ENCODE measurements at regions not wholly inside any gene's neighbourhood (a gene's known extent, or its start where the extent isn't known, plus 50 kb on each side); places are given as distances from the start of the nearest gene placed in this dataset.

DNA sequence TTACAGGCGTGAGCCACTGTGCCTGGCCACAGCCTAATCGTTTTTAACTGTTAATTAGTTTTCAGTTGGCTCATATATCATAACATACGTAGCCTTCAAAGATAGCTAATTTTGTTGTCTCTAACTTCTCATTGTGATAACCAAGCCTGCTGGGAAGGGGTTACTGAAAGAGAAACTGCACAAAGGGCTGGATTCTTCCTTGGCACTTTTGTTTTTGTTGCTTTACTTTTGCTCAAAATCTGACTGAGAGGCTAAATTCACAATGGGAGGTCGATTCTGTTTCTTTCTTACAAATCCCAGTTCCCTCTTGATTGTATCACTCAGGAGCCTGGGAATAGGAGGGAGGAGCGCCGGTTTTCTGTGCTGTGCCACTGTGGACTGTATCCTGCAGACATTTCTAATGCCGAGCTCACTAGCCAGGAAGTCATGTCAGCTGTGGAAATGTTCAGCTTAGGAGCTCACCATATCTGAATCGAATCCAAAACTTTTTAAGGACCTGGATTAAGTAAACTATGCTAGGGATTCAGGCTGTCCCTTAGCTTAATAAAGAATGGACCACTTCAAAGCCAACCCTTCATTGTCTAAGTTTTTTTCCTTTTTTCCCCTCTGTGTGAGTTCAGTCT lies 120.5 kb upstream of the FAT1 start:
- Mint-ChIP-seq H3K27ac (no peak overlapping the region), H3K27me3 (ENCODE audit: low read depth in 3 of 3) (no peaks in the 10 kb centered on the region), H3K9me3 (peaks cover 0 to 21% (median 6%) of the 10 kb centered on the region in 7 donors), H3K4me3 (no peak overlapping the region), H3K36me3 (no peaks in the 10 kb centered on the region), H3K4me1 (no peaks in the 10 kb centered on the region)
- 50% methylated on average over 2 of the region's 8 CpGs for WGBS (ENCODE audit: insufficient coverage)
- TF ChIP-seq, protein P1, sequence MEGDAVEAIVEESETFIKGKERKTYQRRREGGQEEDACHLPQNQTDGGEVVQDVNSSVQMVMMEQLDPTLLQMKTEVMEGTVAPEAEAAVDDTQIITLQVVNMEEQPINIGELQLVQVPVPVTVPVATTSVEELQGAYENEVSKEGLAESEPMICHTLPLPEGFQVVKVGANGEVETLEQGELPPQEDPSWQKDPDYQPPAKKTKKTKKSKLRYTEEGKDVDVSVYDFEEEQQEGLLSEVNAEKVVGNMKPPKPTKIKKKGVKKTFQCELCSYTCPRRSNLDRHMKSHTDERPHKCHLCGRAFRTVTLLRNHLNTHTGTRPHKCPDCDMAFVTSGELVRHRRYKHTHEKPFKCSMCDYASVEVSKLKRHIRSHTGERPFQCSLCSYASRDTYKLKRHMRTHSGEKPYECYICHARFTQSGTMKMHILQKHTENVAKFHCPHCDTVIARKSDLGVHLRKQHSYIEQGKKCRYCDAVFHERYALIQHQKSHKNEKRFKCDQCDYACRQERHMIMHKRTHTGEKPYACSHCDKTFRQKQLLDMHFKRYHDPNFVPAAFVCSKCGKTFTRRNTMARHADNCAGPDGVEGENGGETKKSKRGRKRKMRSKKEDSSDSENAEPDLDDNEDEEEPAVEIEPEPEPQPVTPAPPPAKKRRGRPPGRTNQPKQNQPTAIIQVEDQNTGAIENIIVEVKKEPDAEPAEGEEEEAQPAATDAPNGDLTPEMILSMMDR (IDR thresholded peaks at IDR 0.05), result no peak
- H3K36me3 ChIP-seq (replicated peaks in 1 of 2; ENCODE audit: control insufficient read depth in 1 of 2, insufficient read depth in 2 of 2, low read length in 2 of 2), result no peaks in the 10 kb centered on the region
- H3K4me3 ChIP-seq (replicated peaks in 1 of 3; ENCODE audit: low read depth in 2 of 3, low read length in 3 of 3), result no peak overlapping the region
- intact Hi-C loops (cut with micrococcal nuclease), result no loop called here
- no peak overlapping the region for H2AFZ ChIP-seq (ENCODE audit: insufficient read depth, low read depth, low read length, poor library complexity, severe bottlenecking)
- H3K4me1 ChIP-seq (ENCODE audit: control insufficient read depth in 1 of 2, insufficient read depth in 2 of 2, low read length in 2 of 2), result no peaks in the 10 kb centered on the region
- H3K9me3 ChIP-seq (replicated peaks in 1 of 2; ENCODE audit: control insufficient read depth in 1 of 2, insufficient read depth in 1 of 2, low read length in 2 of 2), result peaks cover 4 to 8% of the 10 kb centered on the region in 2 donors
- no peak for DNase-seq
- no peak overlapping the region for H3K27ac ChIP-seq (ENCODE audit: low read depth in 1 of 2, low read length in 2 of 2)
- H3K79me2 ChIP-seq (ENCODE audit: insufficient read depth, low read length), result no peaks in the 10 kb centered on the region
- no peaks in the 10 kb centered on the region for H4K20me1 ChIP-seq (ENCODE audit: insufficient read depth, low read length)
- H3K4me2 ChIP-seq (replicated peaks; ENCODE audit: extremely low read depth, low read length, poor library complexity, severe bottlenecking), result no peak overlapping the region
- no peaks in the 10 kb centered on the region for H3K27me3 ChIP-seq (ENCODE audit: control insufficient read depth in 2 of 2, insufficient read depth in 2 of 2, low read length in 2 of 2)
- no peak overlapping the region for H3K9ac ChIP-seq (ENCODE audit: insufficient read depth, low read length, poor library complexity, severe bottlenecking)

DNA sequence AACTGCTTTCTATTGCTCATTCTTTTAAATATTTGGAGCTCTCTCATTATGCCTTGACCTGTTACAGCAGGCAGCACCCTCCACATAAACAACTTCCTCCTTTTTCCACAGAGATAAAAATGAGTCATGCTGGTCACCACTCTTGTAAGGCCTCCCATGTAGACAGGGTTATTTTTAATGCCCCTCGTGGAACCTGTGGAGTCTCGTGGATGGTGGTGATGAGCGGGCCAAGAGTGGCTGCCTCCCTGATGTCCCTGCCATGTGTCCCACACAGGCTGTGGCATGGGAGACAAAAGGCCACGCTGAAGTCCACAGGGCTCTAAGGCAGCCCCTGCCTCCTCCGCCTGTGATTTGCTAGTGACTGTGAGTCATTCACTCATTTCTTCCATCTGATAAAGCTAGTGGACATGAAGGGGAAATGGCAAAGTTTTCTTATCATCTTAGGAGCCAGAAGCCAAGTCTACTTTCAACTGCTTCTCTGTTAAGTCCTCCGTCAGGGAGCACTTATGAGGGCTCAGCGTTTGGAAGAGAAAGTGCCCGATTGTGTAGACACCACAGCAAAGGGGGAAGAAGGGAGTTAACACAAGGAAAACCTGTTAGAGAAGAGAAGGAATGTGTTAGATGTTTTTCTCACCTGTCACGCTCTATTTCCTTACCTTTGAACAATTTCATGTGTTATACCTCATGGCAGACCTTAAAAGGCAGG lies 121.6 kb upstream of the FAT1 start:
- H3K4me2 ChIP-seq (replicated peaks; ENCODE audit: extremely low read depth, low read length, poor library complexity, severe bottlenecking), result no peak overlapping the region
- peaks cover 4 to 8% of the 10 kb centered on the region in 2 donors for H3K9me3 ChIP-seq (replicated peaks in 1 of 2; ENCODE audit: control insufficient read depth in 1 of 2, insufficient read depth in 1 of 2, low read length in 2 of 2)
- 47% methylated on average over 4 of the region's 9 CpGs for WGBS (ENCODE audit: insufficient coverage)
- Mint-ChIP-seq H3K36me3 (no peaks in the 10 kb centered on the region), H3K4me3 (no peak overlapping the region), H3K27me3 (ENCODE audit: low read depth in 3 of 3) (no peaks in the 10 kb centered on the region), H3K9me3 (peaks cover 0 to 17% (median 7%) of the 10 kb centered on the region in 7 donors), H3K4me1 (no peaks in the 10 kb centered on the region), H3K27ac (no peak overlapping the region)
- no peaks in the 10 kb centered on the region for H4K20me1 ChIP-seq (ENCODE audit: insufficient read depth, low read length)
- no peak overlapping the region for H2AFZ ChIP-seq (ENCODE audit: insufficient read depth, low read depth, low read length, poor library complexity, severe bottlenecking)
- intact Hi-C loops (cut with micrococcal nuclease), result no loop called here
- no peaks in the 10 kb centered on the region for H3K4me1 ChIP-seq (ENCODE audit: control insufficient read depth in 1 of 2, insufficient read depth in 2 of 2, low read length in 2 of 2)
- H3K4me3 ChIP-seq (replicated peaks in 1 of 3; ENCODE audit: low read depth in 2 of 3, low read length in 3 of 3), result no peak overlapping the region
- no peak overlapping the region for H3K9ac ChIP-seq (ENCODE audit: insufficient read depth, low read length, poor library complexity, severe bottlenecking)
- DNase-seq, result peak in 1 of 3 donors; percentile 4
- H3K36me3 ChIP-seq (replicated peaks in 1 of 2; ENCODE audit: control insufficient read depth in 1 of 2, insufficient read depth in 2 of 2, low read length in 2 of 2), result no peaks in the 10 kb centered on the region
- H3K79me2 ChIP-seq (ENCODE audit: insufficient read depth, low read length), result no peaks in the 10 kb centered on the region
- H3K27ac ChIP-seq (ENCODE audit: low read depth in 1 of 2, low read length in 2 of 2), result no peak overlapping the region
- H3K27me3 ChIP-seq (ENCODE audit: control insufficient read depth in 2 of 2, insufficient read depth in 2 of 2, low read length in 2 of 2), result no peaks in the 10 kb centered on the region
- TF ChIP-seq, protein P1 (IDR thresholded peaks at IDR 0.05), result no peak
